Peyer's patch (tissue), 4 donors: ENCODE measurements at regions not wholly inside any gene's neighbourhood (a gene's known extent, or its start where the extent isn't known, plus 50 kb on each side); places are given as distances from the start of the nearest gene placed in this dataset.

ENCODE experiments used
- POLR2A ChIP-seq, 2 donors: fragments of 450-650 bp; IDR thresholded peaks; one replicate each; pipeline ENCODE4 v1.5.1; 2017; ENCODE audit warnings: antibody characterized with exemption in 2 of 2, mild to moderate bottlenecking in 2 of 2, moderate library complexity in 2 of 2
- TF ChIP-seq, protein P1 (sequence below), 6 experiments: fragments of 450-650 bp in 4 of 6; fragments of 200-600 bp in 2 of 6; sonication (generic) in 1 of 6; IDR thresholded peaks; one replicate each; pipeline ENCODE4 v1.5.1; 2017 to 2019; ENCODE audit warnings: antibody characterized with exemption in 6 of 6, mild to moderate bottlenecking in 3 of 6, moderate library complexity in 1 of 6

- TF ChIP-seq, protein P1, sequence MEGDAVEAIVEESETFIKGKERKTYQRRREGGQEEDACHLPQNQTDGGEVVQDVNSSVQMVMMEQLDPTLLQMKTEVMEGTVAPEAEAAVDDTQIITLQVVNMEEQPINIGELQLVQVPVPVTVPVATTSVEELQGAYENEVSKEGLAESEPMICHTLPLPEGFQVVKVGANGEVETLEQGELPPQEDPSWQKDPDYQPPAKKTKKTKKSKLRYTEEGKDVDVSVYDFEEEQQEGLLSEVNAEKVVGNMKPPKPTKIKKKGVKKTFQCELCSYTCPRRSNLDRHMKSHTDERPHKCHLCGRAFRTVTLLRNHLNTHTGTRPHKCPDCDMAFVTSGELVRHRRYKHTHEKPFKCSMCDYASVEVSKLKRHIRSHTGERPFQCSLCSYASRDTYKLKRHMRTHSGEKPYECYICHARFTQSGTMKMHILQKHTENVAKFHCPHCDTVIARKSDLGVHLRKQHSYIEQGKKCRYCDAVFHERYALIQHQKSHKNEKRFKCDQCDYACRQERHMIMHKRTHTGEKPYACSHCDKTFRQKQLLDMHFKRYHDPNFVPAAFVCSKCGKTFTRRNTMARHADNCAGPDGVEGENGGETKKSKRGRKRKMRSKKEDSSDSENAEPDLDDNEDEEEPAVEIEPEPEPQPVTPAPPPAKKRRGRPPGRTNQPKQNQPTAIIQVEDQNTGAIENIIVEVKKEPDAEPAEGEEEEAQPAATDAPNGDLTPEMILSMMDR (IDR thresholded peaks at IDR 0.05): no peak
- TF ChIP-seq POLR2A (IDR thresholded peaks at IDR 0.05): no peak
These were observed 167.6 kb upstream of the SYT13 start for GRCh38 chr11:45453721-45454120.
